IMR-90 (cell line): ENCODE measurements at regions not wholly inside any gene's neighbourhood (a gene's known extent, or its start where the extent isn't known, plus 50 kb on each side); places are given as distances from the start of the nearest gene placed in this dataset.

Source experiments
- ATAC-seq: fragments of 200-7000 bp; cut with Tn5 transposase; 2 replicates; pipeline ENCODE4 v1.9.1; 2020; ENCODE audit warnings: low read depth, mild to moderate bottlenecking, moderate library complexity
- BruUV-seq: library from RNA; stranded (reverse); fragments of 400-500 nt; replicated peaks from 2 replicates; lab custom pipeline; 2021; lab: Mats Ljungman, UMichigan
- CTCF ChIA-PET: fragments of 300-600 bp; formaldehyde crosslinking; extraction: SDS; loops from one replicate; lab custom pipeline; 2021; ENCODE audit warnings: antibody characterized with exemption; lab: Yijun Ruan, JAX
- POLR2A ChIA-PET: fragments of 300-600 bp; sonication (Branson Sonifier 250); formaldehyde crosslinking; loops from one replicate; lab custom pipeline; 2022; ENCODE audit warnings: antibody characterized with exemption; ENCODE audit not compliant: unreplicated experiment; lab: Charles Lee
- DNase-seq: peaks from one replicate; pipeline ENCODE4 v3.0.0; 2013
- H2AFZ ChIP-seq: replicated peaks from 2 replicates; pipeline ENCODE3; 2013; ENCODE audit warnings: low read length, mild to moderate bottlenecking; ENCODE audit not compliant: poor library complexity
- H2AK5ac ChIP-seq: 2 replicates; pipeline ENCODE4 v1.6.1; 2013; ENCODE audit warnings: low read depth, low read length, inconsistent platforms
- H2AK9ac ChIP-seq: replicated peaks from 2 replicates; pipeline ENCODE3; 2013; ENCODE audit warnings: mild to moderate bottlenecking, low read depth, low read length, moderate library complexity; ENCODE audit not compliant: poor library complexity
- H2BK120ac ChIP-seq: 2 replicates; pipeline ENCODE4 v1.6.1; 2013; ENCODE audit warnings: low read depth, low read length, inconsistent platforms
- H2BK15ac ChIP-seq: 3 replicates; pipeline ENCODE4 v1.6.1; 2013; ENCODE audit warnings: low read depth, low read length, inconsistent platforms
- H2BK20ac ChIP-seq: 2 replicates; pipeline ENCODE4 v1.6.1; 2013; ENCODE audit warnings: low read depth, mild to moderate bottlenecking, inconsistent platforms, low read length, moderate library complexity
- H2BK5ac ChIP-seq: 2 replicates; pipeline ENCODE4 v1.6.1; 2013; ENCODE audit warnings: mild to moderate bottlenecking, low read depth, low read length, inconsistent platforms; ENCODE audit not compliant: poor library complexity, severe bottlenecking
- H3K14ac ChIP-seq: replicated peaks from 2 replicates; pipeline ENCODE4 v1.6.1; 2013; ENCODE audit warnings: low read depth, low read length, inconsistent platforms
- H3K18ac ChIP-seq: 2 replicates; pipeline ENCODE4 v1.6.1; 2013; ENCODE audit warnings: low read depth, low read length, control low read depth
- H3K23ac ChIP-seq: 2 replicates; pipeline ENCODE4 v1.6.1; 2013; ENCODE audit warnings: low read depth, low read length, inconsistent platforms
- H3K27ac ChIP-seq: 2 replicates; pipeline ENCODE4 v1.5.1; 2013; ENCODE audit warnings: mild to moderate bottlenecking, control low read depth, low read length; ENCODE audit not compliant: insufficient read depth
- H3K27me3 ChIP-seq: 2 replicates; pipeline ENCODE4 v1.6.1; 2013; ENCODE audit warnings: low read length; ENCODE audit not compliant: control insufficient read depth, insufficient read depth
- H3K36me3 ChIP-seq: 2 replicates; pipeline ENCODE4 v1.6.1; 2013; ENCODE audit warnings: low read length, mixed read lengths; ENCODE audit not compliant: control insufficient read depth, insufficient read depth
- H3K4ac ChIP-seq: 2 replicates; pipeline ENCODE4 v1.6.1; 2013; ENCODE audit warnings: low read depth, low read length, inconsistent platforms
- H3K4me1 ChIP-seq: 2 replicates; pipeline ENCODE4 v1.6.1; 2013; ENCODE audit warnings: low read length, mixed read lengths; ENCODE audit not compliant: control insufficient read depth, insufficient read depth
- H3K4me2 ChIP-seq: 2 replicates; pipeline ENCODE4 v1.6.1; 2013; ENCODE audit warnings: low read depth, mild to moderate bottlenecking, control low read depth, low read length, moderate library complexity
- H3K4me3 ChIP-seq: 2 replicates; pipeline ENCODE4 v1.5.1; 2013; ENCODE audit warnings: low read depth, mild to moderate bottlenecking, control low read depth, low read length, moderate library complexity; ENCODE audit not compliant: insufficient read depth
- H3K56ac ChIP-seq: 2 replicates; pipeline ENCODE4 v1.6.1; 2013; ENCODE audit warnings: low read length, inconsistent platforms; ENCODE audit not compliant: insufficient read depth; ENCODE audit errors: extremely low read depth
- H3K79me1 ChIP-seq, 2 experiments: 2 replicates each; pipeline ENCODE4 v1.6.1; 2013; ENCODE audit warnings: low read length in 2 of 2, inconsistent platforms in 1 of 2, low read depth in 1 of 2
- H3K9ac ChIP-seq: 2 replicates; pipeline ENCODE4 v1.6.1; 2013; ENCODE audit warnings: low read depth, low read length, control low read depth
- H3K9me1 ChIP-seq: 2 replicates; pipeline ENCODE4 v1.6.1; 2013; ENCODE audit warnings: low read length, inconsistent platforms; ENCODE audit not compliant: insufficient read depth
- H3K9me3 ChIP-seq: 2 replicates; pipeline ENCODE4 v1.6.1; 2013; ENCODE audit warnings: low read length; ENCODE audit not compliant: control insufficient read depth, insufficient read depth
- H4K20me1 ChIP-seq: 2 replicates; pipeline ENCODE4 v1.6.1; 2013; ENCODE audit warnings: low read length, inconsistent platforms; ENCODE audit not compliant: insufficient read depth
- H4K5ac ChIP-seq: 2 replicates; pipeline ENCODE4 v1.6.1; 2013; ENCODE audit warnings: mild to moderate bottlenecking, low read depth, low read length, control low read depth
- H4K8ac ChIP-seq, 2 experiments: 2 replicates each; pipeline ENCODE4 v1.6.1; 2013; ENCODE audit warnings: low read depth in 2 of 2, low read length in 2 of 2, control low read depth in 1 of 2, inconsistent platforms in 1 of 2
- H4K91ac ChIP-seq: 2 replicates; pipeline ENCODE4 v1.6.1; 2013; ENCODE audit warnings: low read depth, low read length, inconsistent platforms; ENCODE audit not compliant: insufficient read depth
- CEBPB ChIP-seq: IDR thresholded peaks from 2 replicates; pipeline ENCODE4 v1.6.1; 2012; ENCODE audit warnings: low read depth, low read length, improper control_type of control experiment
- CHD1 ChIP-seq: IDR thresholded peaks from 2 replicates; pipeline ENCODE4 v1.6.1; 2012; ENCODE audit warnings: low read depth, low read length, improper control_type of control experiment
- ELK1 ChIP-seq: fragments of 150-350 bp; IDR thresholded peaks from 2 replicates; pipeline ENCODE4 v1.6.1; 2016; ENCODE audit warnings: low read depth, mild to moderate bottlenecking, low read length, moderate library complexity, borderline replicate concordance
- MAZ ChIP-seq: IDR thresholded peaks from 2 replicates; pipeline ENCODE4 v1.6.1; 2012; ENCODE audit warnings: low read depth, mild to moderate bottlenecking, low read length, improper control_type of control experiment, moderate library complexity, borderline replicate concordance
- NFE2L2 ChIP-seq: fragments of 150-350 bp; IDR thresholded peaks from 2 replicates; pipeline ENCODE4 v1.6.1; 2016; ENCODE audit warnings: low read depth, mild to moderate bottlenecking, low read length
- RAD21 ChIP-seq: IDR thresholded peaks from 2 replicates; pipeline ENCODE4 v1.6.1; 2012; ENCODE audit warnings: low read length, improper control_type of control experiment
- RFX5 ChIP-seq: IDR thresholded peaks from 2 replicates; pipeline ENCODE4 v1.8.0; 2012; ENCODE audit warnings: low read depth, mild to moderate bottlenecking, low read length, moderate library complexity
- dilution Hi-C: fragments of 300-500 bp; cut with HindIII; formaldehyde crosslinking; loops from one replicate; pipeline ENCODE4 v1.14.3; 2018; ENCODE audit warnings: low sequenced_read_pairs; ENCODE audit not compliant: unreplicated experiment
- in situ Hi-C: fragments of 300-500 bp; cut with MboI; formaldehyde crosslinking; loops from 3 replicates; pipeline ENCODE4 v1.14.3; 2019; ENCODE audit warnings: low sequenced_read_pairs, inconsistent platforms, mixed read lengths
- intact Hi-C: fragments of 100-400 bp; cut with micrococcal nuclease; formaldehyde crosslinking; loops from 2 replicates; pipeline ENCODE4 v1.10.0; 2022

GRCh38 chr2:52390651-52391050 is 1358.7 kb upstream of the NRXN1 start:
- no peak overlapping the region for H2BK20ac ChIP-seq
- H4K5ac ChIP-seq, result no peak overlapping the region
- H3K56ac ChIP-seq, result no peak overlapping the region
- H2BK120ac ChIP-seq, result no peak overlapping the region
- no TSS peak for BruUV-seq
- no peak overlapping the region for H3K4ac ChIP-seq
- no peak overlapping the region for H3K27ac ChIP-seq
- no peaks in the 10 kb centered on the region for H3K36me3 ChIP-seq
- in situ Hi-C loops (no loop called here), dilution Hi-C loops (no loop called here), intact Hi-C loops (no loop called here)
- H3K9me1 ChIP-seq, result no peaks in the 10 kb centered on the region
- H4K8ac ChIP-seq, result no peak overlapping the region
- H2BK15ac ChIP-seq, result no peak overlapping the region
- no peak overlapping the region for H3K14ac ChIP-seq
- CTCF ChIA-PET, result no interaction called here
- H2AK9ac ChIP-seq, result no peak overlapping the region
- no peaks in the 10 kb centered on the region for H4K20me1 ChIP-seq
- H3K18ac ChIP-seq, result no peak overlapping the region
- no peak overlapping the region for H3K9ac ChIP-seq
- H3K9me3 ChIP-seq, result no peaks in the 10 kb centered on the region
- H4K91ac ChIP-seq, result no peak overlapping the region
- H3K79me1 ChIP-seq, result no peaks in the 10 kb centered on the region
- peak; percentile 82 for DNase-seq
- no peak; the same call in 1 of the 2 replicates for ATAC-seq
- H2AK5ac ChIP-seq, result no peak overlapping the region
- no peak overlapping the region for H2BK5ac ChIP-seq
- no peak overlapping the region for H3K23ac ChIP-seq
- no peaks in the 10 kb centered on the region for H3K27me3 ChIP-seq
- H2AFZ ChIP-seq, result no peak overlapping the region
- H3K4me1 ChIP-seq, result peaks cover 1% of the 10 kb centered on the region; the same call in 1 of the 2 replicates
- POLR2A ChIA-PET, result no interaction called here
- no peak overlapping the region for H3K4me2 ChIP-seq
- no peak overlapping the region for H3K4me3 ChIP-seq
- no peak for TF ChIP-seq CEBPB
- TF ChIP-seq CHD1, result no peak
- TF ChIP-seq RAD21, result no peak
- no peak for TF ChIP-seq NFE2L2
- no peak for TF ChIP-seq MAZ
- TF ChIP-seq ELK1, result no peak
- TF ChIP-seq RFX5, result no peak
